ENCODE measurements at regions not wholly inside any gene's neighbourhood (a gene's known extent, or its start where the extent isn't known, plus 50 kb on each side); places are given as distances from the start of the nearest gene placed in this dataset.

DNA sequence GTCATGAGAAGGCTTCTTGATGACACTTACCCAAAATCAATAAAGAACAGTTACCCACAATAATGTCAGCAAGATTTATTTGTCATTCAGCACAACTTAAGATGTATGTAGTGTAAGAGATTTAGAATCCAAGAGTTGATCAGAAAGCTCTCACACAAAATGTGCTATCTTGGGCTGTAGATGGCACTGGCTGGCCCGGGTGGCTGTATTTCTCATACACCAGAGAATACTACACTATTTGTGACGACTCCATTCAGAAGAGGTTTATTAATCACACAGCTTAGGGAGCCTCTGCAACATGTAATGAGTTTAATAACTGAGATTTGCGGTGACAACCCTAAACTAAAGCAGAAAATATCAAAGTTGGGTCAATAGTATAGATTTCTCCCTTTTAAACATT lies 530.4 kb upstream of the KLHL29 start:
- TF ChIP-seq, protein P1, sequence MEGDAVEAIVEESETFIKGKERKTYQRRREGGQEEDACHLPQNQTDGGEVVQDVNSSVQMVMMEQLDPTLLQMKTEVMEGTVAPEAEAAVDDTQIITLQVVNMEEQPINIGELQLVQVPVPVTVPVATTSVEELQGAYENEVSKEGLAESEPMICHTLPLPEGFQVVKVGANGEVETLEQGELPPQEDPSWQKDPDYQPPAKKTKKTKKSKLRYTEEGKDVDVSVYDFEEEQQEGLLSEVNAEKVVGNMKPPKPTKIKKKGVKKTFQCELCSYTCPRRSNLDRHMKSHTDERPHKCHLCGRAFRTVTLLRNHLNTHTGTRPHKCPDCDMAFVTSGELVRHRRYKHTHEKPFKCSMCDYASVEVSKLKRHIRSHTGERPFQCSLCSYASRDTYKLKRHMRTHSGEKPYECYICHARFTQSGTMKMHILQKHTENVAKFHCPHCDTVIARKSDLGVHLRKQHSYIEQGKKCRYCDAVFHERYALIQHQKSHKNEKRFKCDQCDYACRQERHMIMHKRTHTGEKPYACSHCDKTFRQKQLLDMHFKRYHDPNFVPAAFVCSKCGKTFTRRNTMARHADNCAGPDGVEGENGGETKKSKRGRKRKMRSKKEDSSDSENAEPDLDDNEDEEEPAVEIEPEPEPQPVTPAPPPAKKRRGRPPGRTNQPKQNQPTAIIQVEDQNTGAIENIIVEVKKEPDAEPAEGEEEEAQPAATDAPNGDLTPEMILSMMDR (IDR thresholded peaks at IDR 0.05 in 4 of 5, conservative IDR thresholded peaks at IDR 0.05 in 1 of 5) = no peak
- TF ChIP-seq POLR2A (IDR thresholded peaks at IDR 0.05) = no peak

All from gastrocnemius medialis (tissue), 4 donors.